ENCODE measurements at regions not wholly inside any gene's neighbourhood (a gene's known extent, or its start where the extent isn't known, plus 50 kb on each side); places are given as distances from the start of the nearest gene placed in this dataset.

GRCh38 chr9:31629292-31629691, 755.2 kb upstream of the ACO1 start:
- Histone ChIP-seq H4K8ac (ENCODE audit: low read depth in 2 of 2, low read length in 2 of 2) (no peak overlapping the region), H2AK5ac (ENCODE audit: low read depth, low read length) (no peak overlapping the region), H2AK9ac (replicated peaks; ENCODE audit: low read depth, low read length, poor library complexity) (no peak overlapping the region), H3K36me3 (ENCODE audit: control insufficient read depth, insufficient read depth, low read length) (no peaks in the 10 kb centered on the region), H3K9me1 (ENCODE audit: insufficient read depth, low read length) (no peaks in the 10 kb centered on the region), H3K27me3 (ENCODE audit: control insufficient read depth, insufficient read depth, low read length) (no peaks in the 10 kb centered on the region), H2BK120ac (ENCODE audit: low read depth, low read length) (no peak overlapping the region), H3K14ac (replicated peaks; ENCODE audit: low read depth, low read length) (no peak overlapping the region), H3K4me1 (ENCODE audit: control insufficient read depth, insufficient read depth, low read length) (no peaks in the 10 kb centered on the region), H3K23ac (ENCODE audit: low read depth, low read length) (no peak overlapping the region), H2BK15ac (ENCODE audit: low read depth, low read length) (no peak overlapping the region), H3K4me2 (ENCODE audit: low read depth, low read length) (no peak overlapping the region), H2BK20ac (ENCODE audit: low read depth, low read length) (no peak overlapping the region), H2AFZ (replicated peaks; ENCODE audit: low read length, poor library complexity) (no peak overlapping the region), H4K5ac (ENCODE audit: low read depth, low read length) (no peak overlapping the region), H4K20me1 (ENCODE audit: insufficient read depth, low read length) (no peaks in the 10 kb centered on the region), H3K4ac (ENCODE audit: low read depth, low read length) (no peak overlapping the region), H4K91ac (ENCODE audit: insufficient read depth, low read depth, low read length) (no peak overlapping the region), H3K79me1 (ENCODE audit: low read depth in 1 of 2, low read length in 2 of 2) (no peaks in the 10 kb centered on the region), H3K18ac (ENCODE audit: low read depth, low read length) (no peak overlapping the region), H3K56ac (ENCODE audit: extremely low read depth, insufficient read depth, low read length) (no peak overlapping the region), H3K9me3 (ENCODE audit: control insufficient read depth, insufficient read depth, low read length) (no peaks in the 10 kb centered on the region), H3K4me3 (ENCODE audit: insufficient read depth, low read depth, low read length) (no peak overlapping the region), H2BK5ac (ENCODE audit: low read depth, low read length, poor library complexity, severe bottlenecking) (no peak overlapping the region), H3K27ac (ENCODE audit: insufficient read depth, low read length) (no peak overlapping the region), H3K9ac (ENCODE audit: low read depth, low read length) (no peak overlapping the region)
- ChIA-PET CTCF (no interaction called here), POLR2A (ENCODE audit: unreplicated experiment) (no interaction called here)
- DNase-seq, result no peak
- intact Hi-C loops (cut with micrococcal nuclease), result no loop called here
- TF ChIP-seq MAFK (IDR thresholded peaks at IDR 0.05; ENCODE audit: low read depth, low read length), result peak; percentile 45; the same call in 1 of the 2 replicates
- no peak for TF ChIP-seq CEBPB (IDR thresholded peaks at IDR 0.05; ENCODE audit: low read depth, low read length)
- in situ Hi-C loops (cut with MboI; ENCODE audit: low sequenced_read_pairs), result no loop called here
- no TSS peak for BruUV-seq (replicated peaks)
- dilution Hi-C loops (cut with HindIII; ENCODE audit: low sequenced_read_pairs, unreplicated experiment), result no loop called here
- ATAC-seq (ENCODE audit: low read depth), result no peak
